ENCODE measurements at regions not wholly inside any gene's neighbourhood (a gene's known extent, or its start where the extent isn't known, plus 50 kb on each side); places are given as distances from the start of the nearest gene placed in this dataset.

DNA sequence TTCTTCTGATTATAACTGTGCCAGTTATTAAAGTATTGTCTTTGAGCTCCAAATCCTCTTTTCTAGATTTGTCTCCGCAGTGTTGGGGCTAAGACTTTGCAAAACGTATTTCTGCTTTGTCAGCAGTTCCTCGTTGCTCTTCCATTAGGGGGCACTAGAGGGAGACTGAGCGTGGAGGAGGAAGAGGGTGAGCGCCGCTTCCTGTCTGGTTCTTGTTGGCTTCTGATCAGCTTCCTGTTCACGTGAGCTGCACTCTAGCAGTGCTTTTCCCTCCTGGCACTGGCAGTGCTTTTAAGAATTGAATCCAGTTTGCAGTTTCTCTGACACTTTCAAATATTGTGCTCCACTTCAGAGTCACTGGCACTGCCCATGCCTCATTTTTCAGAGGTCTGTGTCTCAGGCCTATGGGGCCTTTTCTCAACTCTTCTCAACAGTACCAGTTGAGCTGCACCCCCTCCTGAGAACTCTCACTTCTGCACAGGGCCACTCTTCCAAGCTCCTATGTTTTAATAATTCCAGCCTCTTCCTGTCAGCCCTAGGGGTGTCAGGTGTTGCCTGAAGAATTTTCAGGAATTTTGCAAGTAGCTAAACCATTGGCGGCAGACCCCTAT, 54.4 kb upstream of the LCORL start:
- DNase-seq (ENCODE audit: low read depth), result no peak

DNA sequence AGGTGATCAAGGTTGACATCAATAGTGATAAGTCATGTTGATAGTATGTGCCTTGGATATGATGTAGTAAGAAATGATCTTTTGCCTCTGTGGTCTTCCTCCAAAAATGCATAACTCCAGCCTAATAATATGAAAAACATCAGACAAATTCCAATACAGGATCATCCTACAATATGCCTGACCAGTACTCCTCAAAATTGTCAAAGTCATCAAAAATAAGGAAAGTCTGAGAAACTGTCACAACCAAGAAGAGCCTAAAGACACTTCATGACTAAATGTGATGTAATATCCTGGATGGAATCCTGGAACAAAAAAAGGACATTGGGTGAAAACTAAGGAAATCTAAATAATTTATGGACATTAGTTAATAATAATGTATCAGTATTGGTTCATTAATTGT, 50.3 kb upstream of the LCORL start:
- no peak for DNase-seq (ENCODE audit: low read depth)

All from stimulated activated CD8-positive, alpha-beta memory T cell treated with anti-CD3 and anti-CD28 coated beads, Interleukin-15, amount 100 ng/mL, for 1 hour (primary cell).